OCI-LY3 (cell line): ENCODE measurements at regions not wholly inside any gene's neighbourhood (a gene's known extent, or its start where the extent isn't known, plus 50 kb on each side); places are given as distances from the start of the nearest gene placed in this dataset.

Source experiments
- CTCF ChIP-seq: fragments of 200-600, 300-600 bp; sonication (generic); IDR thresholded peaks from 2 replicates; pipeline ENCODE4 v1.5.1; 2014; ENCODE audit warnings: antibody characterized with exemption, low read length, low read depth
- EZH2phosphoT487 ChIP-seq: fragments of 200-600 bp; shearing (Covaris generic); IDR thresholded peaks from 2 replicates; pipeline ENCODE4 v1.6.1; 2018; ENCODE audit warnings: antibody characterized with exemption, mixed run types, low read depth

GRCh38 chr14:97748616-97749015 is 951.4 kb downstream of the VRK1 start:
- TF ChIP-seq CTCF (no peak), EZH2phosphoT487 (no peak)
